ENCODE measurements at regions not wholly inside any gene's neighbourhood (a gene's known extent, or its start where the extent isn't known, plus 50 kb on each side); places are given as distances from the start of the nearest gene placed in this dataset.

DNA sequence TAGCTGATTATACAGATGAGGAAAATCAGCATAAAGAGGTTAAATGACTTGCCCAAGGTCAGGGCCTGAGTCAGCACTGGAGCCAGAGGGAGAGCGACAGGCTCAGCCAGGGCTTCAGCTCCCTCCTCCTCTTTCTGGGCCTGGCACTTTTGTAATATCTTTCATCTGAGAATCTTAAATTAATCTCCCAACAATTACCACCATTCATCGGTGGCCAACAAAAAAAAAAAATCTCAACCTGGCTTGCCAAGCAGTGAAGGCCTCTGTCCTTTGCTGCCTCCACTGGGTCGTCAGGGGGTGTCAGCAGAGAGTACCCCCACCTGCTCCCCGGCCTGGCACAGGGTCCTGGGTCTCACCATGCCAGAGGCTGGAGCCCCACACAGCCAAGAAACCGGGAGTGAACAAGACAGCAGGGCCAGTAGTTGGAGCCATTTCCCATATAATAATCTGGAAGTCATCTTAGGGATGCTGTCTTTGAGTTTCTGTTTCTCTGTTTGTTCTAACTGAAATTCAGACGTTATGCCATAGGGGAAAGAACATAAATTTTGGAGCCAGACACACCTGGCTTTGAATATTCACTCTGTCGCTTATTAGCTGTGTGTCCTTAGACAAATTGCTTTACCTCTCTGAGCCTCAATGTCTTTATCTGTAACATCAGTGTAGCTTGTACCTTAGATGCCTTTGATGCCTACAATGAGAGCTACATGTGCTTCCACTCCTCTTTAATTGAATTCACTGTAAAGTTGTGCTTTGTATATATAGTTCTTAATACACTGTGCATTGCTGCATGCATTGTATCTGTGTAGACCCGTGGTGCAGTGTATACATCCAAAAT, 299.9 kb upstream of the MSX2 start:
- no peak for TF ChIP-seq POLR2AphosphoS5 (IDR thresholded peaks at IDR 0.05)
- TF ChIP-seq POLR2A (IDR thresholded peaks at IDR 0.05): no peak
- TF ChIP-seq, protein P1, sequence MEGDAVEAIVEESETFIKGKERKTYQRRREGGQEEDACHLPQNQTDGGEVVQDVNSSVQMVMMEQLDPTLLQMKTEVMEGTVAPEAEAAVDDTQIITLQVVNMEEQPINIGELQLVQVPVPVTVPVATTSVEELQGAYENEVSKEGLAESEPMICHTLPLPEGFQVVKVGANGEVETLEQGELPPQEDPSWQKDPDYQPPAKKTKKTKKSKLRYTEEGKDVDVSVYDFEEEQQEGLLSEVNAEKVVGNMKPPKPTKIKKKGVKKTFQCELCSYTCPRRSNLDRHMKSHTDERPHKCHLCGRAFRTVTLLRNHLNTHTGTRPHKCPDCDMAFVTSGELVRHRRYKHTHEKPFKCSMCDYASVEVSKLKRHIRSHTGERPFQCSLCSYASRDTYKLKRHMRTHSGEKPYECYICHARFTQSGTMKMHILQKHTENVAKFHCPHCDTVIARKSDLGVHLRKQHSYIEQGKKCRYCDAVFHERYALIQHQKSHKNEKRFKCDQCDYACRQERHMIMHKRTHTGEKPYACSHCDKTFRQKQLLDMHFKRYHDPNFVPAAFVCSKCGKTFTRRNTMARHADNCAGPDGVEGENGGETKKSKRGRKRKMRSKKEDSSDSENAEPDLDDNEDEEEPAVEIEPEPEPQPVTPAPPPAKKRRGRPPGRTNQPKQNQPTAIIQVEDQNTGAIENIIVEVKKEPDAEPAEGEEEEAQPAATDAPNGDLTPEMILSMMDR (IDR thresholded peaks at IDR 0.05): no peak
- TF ChIP-seq EP300 (IDR thresholded peaks at IDR 0.05): no peak

Measured in suprapubic skin (tissue), 4 donors.